B cell (primary cell): ENCODE measurements at regions not wholly inside any gene's neighbourhood (a gene's known extent, or its start where the extent isn't known, plus 50 kb on each side); places are given as distances from the start of the nearest gene placed in this dataset.

Experiments
- ATAC-seq: fragments of 200-7000 bp; cut with Tn5 transposase; one replicate; pipeline ENCODE4 v1.10.0; 2021; ENCODE audit warnings: low read depth, mild to moderate bottlenecking, moderate number of reproducible peaks, moderate library complexity
- CTCF ChIA-PET: fragments of 350-600 bp; sonication (Branson Sonifier 250); formaldehyde crosslinking; loops from one replicate; lab custom pipeline; 2021; ENCODE audit warnings: antibody characterized with exemption, inconsistent platforms; lab: Charles Lee
- POLR2A ChIA-PET: fragments of 350-600 bp; sonication (Branson Sonifier 250); formaldehyde crosslinking; loops from one replicate; lab custom pipeline; 2021; ENCODE audit warnings: antibody characterized with exemption; lab: Charles Lee
- DNase-seq: peaks from one replicate; pipeline ENCODE4 v3.0.0; 2013
- H2AFZ ChIP-seq: 2 replicates; pipeline ENCODE4 v1.6.1; 2012; ENCODE audit warnings: mild to moderate bottlenecking, low read depth, low read length; ENCODE audit not compliant: insufficient read depth, poor library complexity, severe bottlenecking
- H3K27ac ChIP-seq, 2 donors: 1 replicate in 1 of 2; 2 replicates in 1 of 2; pipeline ENCODE4 v1.5.1; 2012 to 2013; ENCODE audit warnings: low read length in 2 of 2, mild to moderate bottlenecking in 2 of 2, moderate library complexity in 1 of 2
- H3K27me3 ChIP-seq, 4 experiments: fragments of 200-600 bp in 1 of 4; sonication (generic) in 1 of 4; replicated peaks in 1 of 4; 1 replicate in 2 of 4; 2 replicates in 2 of 4; pipeline versions ENCODE4 v1.6.1 to v1.7.0; 2013 to 2016; ENCODE audit warnings: low read length in 3 of 4, mild to moderate bottlenecking in 2 of 4, mixed read lengths in 1 of 4, moderate library complexity in 1 of 4; ENCODE audit not compliant: insufficient read depth in 4 of 4, control insufficient read depth in 3 of 4; ENCODE audit errors: control extremely low read depth in 1 of 4
- H3K36me3 ChIP-seq, 2 experiments: replicated peaks in 1 of 2; 1 replicate in 1 of 2; 2 replicates in 1 of 2; pipeline versions ENCODE4 v1.6.1 to v1.7.1; 2013; ENCODE audit warnings: low read length in 1 of 2; ENCODE audit not compliant: insufficient read depth in 2 of 2, control insufficient read depth in 1 of 2; ENCODE audit errors: control extremely low read depth in 1 of 2, extremely low read depth in 1 of 2
- H3K4me1 ChIP-seq, 2 donors: fragments of 200-600 bp in 1 of 2; sonication (generic) in 1 of 2; 1 replicate in 1 of 2; 2 replicates in 1 of 2; pipeline versions ENCODE4 v1.5.1 to v1.6.1; 2013 to 2017; ENCODE audit warnings: low read length in 2 of 2; ENCODE audit not compliant: control insufficient read depth in 2 of 2, insufficient read depth in 2 of 2
- H3K4me2 ChIP-seq: replicated peaks from 2 replicates; pipeline ENCODE3; 2012; ENCODE audit warnings: mild to moderate bottlenecking, low read depth, low read length; ENCODE audit not compliant: poor library complexity, severe bottlenecking
- H3K4me3 ChIP-seq, 5 experiments: fragments of 200-600 bp in 1 of 5; sonication (generic) in 1 of 5; 1 replicate in 3 of 5; 2 replicates in 2 of 5; pipeline versions ENCODE4 v1.5.1 to v1.7.0; 2011 to 2016; ENCODE audit warnings: low read length in 4 of 5, mild to moderate bottlenecking in 4 of 5, low read depth in 2 of 5, control low read depth in 1 of 5, moderate library complexity in 1 of 5; ENCODE audit not compliant: insufficient read depth in 1 of 5; ENCODE audit errors: control extremely low read depth in 1 of 5, extremely low read depth in 1 of 5
- H3K79me2 ChIP-seq: fragments of 200-600 bp; sonication (generic); one replicate; pipeline ENCODE4 v1.6.0; 2016; ENCODE audit warnings: low read length; ENCODE audit not compliant: control insufficient read depth, insufficient read depth
- H3K9ac ChIP-seq: fragments of 200-600 bp; sonication (generic); 2 replicates; pipeline ENCODE4 v1.6.1; 2017; ENCODE audit warnings: mild to moderate bottlenecking, low read length, moderate library complexity
- H3K9me3 ChIP-seq, 3 donors: one replicate each; pipeline versions ENCODE4 v1.6.1 to v1.7.1; 2013; ENCODE audit warnings: low read length in 2 of 3; ENCODE audit not compliant: control insufficient read depth in 2 of 3, insufficient read depth in 1 of 3; ENCODE audit errors: control extremely low read depth in 1 of 3
- H4K20me1 ChIP-seq: 2 replicates; pipeline ENCODE4 v1.6.0; 2012; ENCODE audit warnings: mild to moderate bottlenecking, low read length; ENCODE audit not compliant: insufficient read depth, control insufficient read depth, poor library complexity, severe bottlenecking
- H3K27ac Mint-ChIP-seq: one replicate; pipeline ENCODE4 v1.8.0; 2021; ENCODE audit warnings: mixed read lengths
- H3K27me3 Mint-ChIP-seq: one replicate; pipeline ENCODE4 v1.8.0; 2021; ENCODE audit warnings: mixed read lengths
- H3K4me1 Mint-ChIP-seq: one replicate; pipeline ENCODE4 v1.8.0; 2021; ENCODE audit warnings: mixed read lengths
- H3K4me3 Mint-ChIP-seq: one replicate; pipeline ENCODE4 v1.8.0; 2021; ENCODE audit warnings: mixed read lengths
- H3K9me3 Mint-ChIP-seq: one replicate; pipeline ENCODE4 v1.8.0; 2022; ENCODE audit warnings: mixed read lengths; ENCODE audit not compliant: insufficient read depth
- CTCF ChIP-seq: fragments of 200-600 bp; IDR thresholded peaks from one replicate; pipeline ENCODE4 v1.8.0; 2022; ENCODE audit warnings: antibody characterized with exemption, mild to moderate bottlenecking
- EZH2 ChIP-seq: IDR thresholded peaks from 2 replicates; pipeline ENCODE4 v1.6.1; 2012; ENCODE audit warnings: borderline replicate concordance, low read depth, mild to moderate bottlenecking, moderate library complexity, low read length; ENCODE audit not compliant: insufficient read depth, poor library complexity, severe bottlenecking
- WGBS: methylation state at CpG from one replicate; pipeline ENCODE4 v1.1.5; 2013; ENCODE audit warnings: missing lambda C conversion rate; ENCODE audit not compliant: insufficient coverage; 5-methylcytosine and 5-hydroxymethylcytosine counted together
- intact Hi-C: fragments of 100-400 bp; cut with micrococcal nuclease; formaldehyde crosslinking; loops from one replicate; pipeline ENCODE4 v1.10.0; 2022

- no peak for DNase-seq
- TF ChIP-seq CTCF (no peak), EZH2 (no peak)
- no peak overlapping the region for H3K27ac ChIP-seq
- H3K9me3 ChIP-seq, result no peaks in the 10 kb centered on the region
- H3K9ac ChIP-seq, result no peak overlapping the region
- H3K4me1 ChIP-seq, result no peaks in the 10 kb centered on the region
- intact Hi-C loops, result no loop called here
- Mint-ChIP-seq H3K4me3 (no peak overlapping the region), H3K9me3 (no peaks in the 10 kb centered on the region), H3K27me3 (peaks cover 34% of the 10 kb centered on the region), H3K27ac (no peak overlapping the region), H3K4me1 (no peaks in the 10 kb centered on the region)
- no peak overlapping the region for H2AFZ ChIP-seq
- peaks cover 0 to 4% (median 2%) of the 10 kb centered on the region in 4 experiments for H3K27me3 ChIP-seq
- ChIA-PET CTCF (interaction anchor here (6.1 kb wide), 1 partner anchor 392 kb away, joined by 48 read pairs; no protein-coding TSS in a partner anchor), POLR2A (no interaction called here)
- no peaks in the 10 kb centered on the region for H3K36me3 ChIP-seq
- 94% methylated on average over 2 of the region's 5 CpGs for WGBS
- H4K20me1 ChIP-seq, result no peaks in the 10 kb centered on the region
- no peak overlapping the region for H3K4me3 ChIP-seq
- no peak overlapping the region for H3K4me2 ChIP-seq
- no peaks in the 10 kb centered on the region for H3K79me2 ChIP-seq
- ATAC-seq, result no peak
Observed at GRCh38 chr13:44046428-44046827, 166.7 kb downstream of the LACC1 start.

GRCh38 chr13:44048326-44048725 lies 168.6 kb downstream of the LACC1 start:
- POLR2A ChIA-PET, result no interaction called here
- H3K4me3 ChIP-seq, result no peak overlapping the region
- no peak for TF ChIP-seq CTCF
- no peak for TF ChIP-seq EZH2
- H4K20me1 ChIP-seq, result no peaks in the 10 kb centered on the region
- no peak overlapping the region for H3K27ac ChIP-seq
- H3K36me3 ChIP-seq, result no peaks in the 10 kb centered on the region
- Mint-ChIP-seq H3K27ac (no peak overlapping the region), H3K27me3 (peaks cover 43% of the 10 kb centered on the region), H3K4me3 (no peak overlapping the region), H3K4me1 (no peaks in the 10 kb centered on the region), H3K9me3 (no peaks in the 10 kb centered on the region)
- H3K9me3 ChIP-seq, result no peaks in the 10 kb centered on the region
- H3K4me1 ChIP-seq, result no peaks in the 10 kb centered on the region
- H3K4me2 ChIP-seq, result no peak overlapping the region
- CTCF ChIA-PET, result interaction anchor here (1.0 to 6.1 kb wide), 3 partner anchors 140 to 390 kb away, joined by 3 to 48 read pairs (median 5); no protein-coding TSS in a partner anchor
- WGBS, result no CpG with 5 or more reads among the region's 3 CpGs
- intact Hi-C loops, result no loop called here
- no peak overlapping the region for H3K9ac ChIP-seq
- H3K79me2 ChIP-seq, result no peaks in the 10 kb centered on the region
- no peak overlapping the region for H2AFZ ChIP-seq
- peaks cover 0 to 4% (median 2%) of the 10 kb centered on the region in 4 experiments for H3K27me3 ChIP-seq
- no peak for DNase-seq
- no peak for ATAC-seq
